EL (cell line): ENCODE measurements at regions not wholly inside any gene's neighbourhood (a gene's known extent, or its start where the extent isn't known, plus 50 kb on each side); places are given as distances from the start of the nearest gene placed in this dataset.
A peak's percentile ranks its signal among the peaks of the same experiment; 100 is the strongest.

Experiments
- DNase-seq: peaks from one replicate; pipeline ENCODE4 v3.0.0-alpha.2; 2016

DNA sequence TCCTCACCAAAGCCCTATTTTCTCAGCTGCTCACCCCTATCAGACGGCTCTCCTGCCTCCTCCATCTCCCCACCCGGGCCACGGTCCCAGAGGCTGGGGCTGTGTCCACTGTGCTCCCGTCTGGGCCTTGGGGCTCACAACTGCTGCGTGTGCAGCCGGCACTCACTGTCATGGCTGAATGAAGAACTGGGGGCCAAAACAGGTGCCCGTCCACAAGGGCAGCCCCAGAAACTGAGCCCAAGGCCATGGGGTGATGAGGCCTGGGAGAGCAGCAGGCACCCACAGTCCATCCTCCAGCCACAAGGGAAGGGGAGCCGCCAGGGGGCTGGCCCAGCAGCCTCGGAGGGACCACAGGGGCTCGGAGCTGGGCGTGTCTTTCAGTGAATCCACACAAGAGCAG lies 159.5 kb downstream of the DLL1 start:
- DNase-seq = no peak

DNA sequence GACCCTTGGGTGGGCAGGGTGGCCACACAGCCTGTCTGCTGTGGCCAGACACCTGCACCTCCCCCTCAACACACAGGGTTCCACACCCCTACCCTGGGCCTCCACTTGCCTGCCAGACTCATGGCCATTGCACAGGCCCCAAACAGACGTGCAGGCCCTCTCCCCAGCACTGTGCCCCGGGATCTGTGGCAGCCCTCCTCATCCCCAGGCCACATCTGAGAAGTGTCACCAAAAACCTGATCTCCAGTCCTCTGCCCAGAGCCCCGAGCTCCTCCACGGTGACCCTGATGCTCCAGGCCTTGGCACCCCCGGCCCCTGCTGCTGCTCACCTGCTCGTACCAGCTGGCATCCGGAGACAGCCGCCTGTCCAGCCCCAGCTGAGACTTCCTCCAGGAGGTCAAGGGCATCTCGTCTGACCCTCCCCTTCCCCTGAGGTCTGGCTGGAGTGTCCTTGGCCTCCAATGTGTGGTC lies 160.1 kb downstream of the DLL1 start:
- DNase-seq = no peak

DNA sequence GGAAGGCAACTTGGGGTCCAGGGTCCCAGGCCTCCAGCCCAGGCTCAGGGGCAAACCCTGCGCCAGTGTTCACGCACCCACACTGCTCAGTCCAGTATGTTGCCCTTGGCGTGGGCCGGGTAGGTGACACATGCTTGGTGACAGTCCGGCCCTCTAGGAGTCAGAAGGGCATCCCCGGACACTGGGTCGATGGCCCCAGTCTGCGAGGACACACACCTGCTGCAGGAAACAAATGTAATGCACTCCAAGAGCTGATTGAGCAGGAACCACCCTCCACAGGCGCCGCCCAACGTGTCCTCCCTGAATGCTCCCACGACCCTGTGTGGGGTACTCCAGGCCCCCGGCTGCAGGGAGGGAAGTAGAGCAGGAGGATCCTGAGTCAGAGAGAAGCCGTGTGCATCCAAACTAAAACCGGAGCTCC lies 160.7 kb downstream of the DLL1 start:
- no peak for DNase-seq

DNA sequence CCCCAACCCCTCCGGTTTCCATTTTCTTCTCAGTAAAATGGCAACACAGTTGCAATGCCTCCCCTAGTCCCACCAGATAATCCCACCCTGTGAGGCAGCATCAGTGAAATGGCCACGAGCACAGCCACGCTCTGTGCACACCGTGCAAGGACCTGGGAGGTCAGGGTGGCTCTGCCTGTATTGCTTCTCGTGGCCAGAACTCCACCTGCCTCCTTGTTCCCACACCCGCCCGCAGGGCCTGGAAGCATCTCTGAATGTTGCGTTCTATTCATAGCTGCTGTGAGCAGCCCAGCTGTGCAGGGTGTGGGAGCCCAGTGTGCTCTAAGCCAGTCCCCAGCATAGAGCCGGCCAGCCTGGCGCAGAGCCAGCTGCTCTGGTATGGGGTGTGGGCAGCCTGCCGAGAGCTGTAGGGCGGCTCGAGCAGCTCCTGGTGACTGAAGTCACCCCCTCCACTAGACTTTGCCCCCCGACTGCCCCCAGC lies 161.1 kb downstream of the DLL1 start:
- no peak for DNase-seq

DNA sequence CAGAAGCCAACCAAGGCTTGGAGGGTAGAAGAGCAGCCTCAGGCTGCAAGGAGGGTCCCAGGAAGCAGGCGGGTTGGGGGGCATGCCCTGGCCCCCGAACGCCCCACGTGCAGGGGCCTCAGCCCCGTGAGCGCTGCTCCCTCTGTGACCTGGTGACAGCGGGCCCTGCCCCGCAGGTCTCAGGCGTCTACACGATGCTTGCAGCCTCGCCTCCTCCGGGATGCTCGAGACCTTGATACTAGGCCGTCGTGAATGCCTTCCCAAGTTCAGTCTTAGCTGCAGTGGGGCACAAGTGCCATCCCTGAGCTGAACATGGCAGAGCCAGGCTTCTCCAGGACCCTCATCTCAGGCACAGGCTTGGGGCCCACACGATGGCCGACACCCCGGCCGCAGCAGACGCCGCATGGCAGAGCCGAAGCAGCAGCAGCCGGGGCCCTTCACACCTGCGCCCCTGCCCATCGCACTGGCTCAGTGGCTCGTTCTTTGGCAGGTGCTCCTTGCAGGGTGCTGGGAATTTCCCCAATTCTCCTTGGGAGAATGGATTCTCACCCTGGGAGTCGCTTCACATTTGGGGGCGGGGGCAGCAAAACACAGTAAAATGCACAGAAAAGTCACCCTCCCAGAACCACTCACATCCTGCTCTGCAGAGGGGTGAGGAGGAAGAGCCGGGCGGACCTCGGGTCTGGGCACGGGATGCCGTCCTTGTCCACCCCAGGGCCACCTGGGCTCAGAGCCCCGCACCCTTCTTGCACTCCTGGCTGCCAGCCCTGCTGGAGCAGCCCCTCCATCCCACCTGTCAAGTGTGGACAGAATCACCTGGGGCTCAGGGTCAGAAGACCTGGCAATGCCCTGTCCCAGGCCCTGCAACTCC lies 161.8 kb downstream of the DLL1 start:
- no peak for DNase-seq

DNA sequence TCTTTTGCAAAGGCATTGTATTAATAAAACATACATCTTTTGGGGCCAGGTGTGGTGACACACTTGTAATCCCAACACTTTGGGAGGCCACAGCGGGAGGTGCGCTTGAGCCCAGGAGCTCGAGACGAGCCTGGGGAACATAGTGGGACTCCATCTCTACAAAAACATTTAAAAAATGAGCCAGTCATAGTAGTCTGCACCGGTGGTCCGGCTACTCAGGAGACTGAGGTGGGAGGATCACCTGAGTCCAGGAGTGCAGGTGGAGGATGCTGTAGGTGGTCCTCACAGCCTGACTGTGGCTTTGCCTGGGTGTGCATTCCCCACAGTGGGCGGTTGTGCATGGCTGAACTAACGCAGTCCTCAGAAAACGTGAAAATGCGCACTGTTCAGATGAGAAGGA lies 162.5 kb downstream of the DLL1 start:
- DNase-seq = no peak

DNA sequence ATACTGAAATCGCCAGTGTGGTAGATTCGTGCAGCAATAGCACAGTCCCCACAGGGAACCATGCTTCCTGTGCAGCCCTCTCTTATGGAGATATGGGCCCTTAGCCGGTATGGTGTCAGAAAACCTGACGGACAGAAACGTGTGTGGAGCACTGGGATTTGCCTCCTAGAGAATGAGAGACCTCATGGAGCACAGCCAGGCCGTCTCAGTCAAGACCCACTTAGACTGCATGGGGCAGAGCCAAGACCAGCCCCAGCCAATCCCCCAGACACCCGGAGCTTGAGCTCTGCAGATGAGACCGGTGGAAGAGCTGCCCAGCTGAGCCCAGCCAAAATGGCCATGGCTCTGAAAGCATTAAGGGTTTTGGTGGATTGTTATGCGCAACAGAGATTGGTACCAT lies 163.7 kb downstream of the DLL1 start:
- no peak for DNase-seq

DNA sequence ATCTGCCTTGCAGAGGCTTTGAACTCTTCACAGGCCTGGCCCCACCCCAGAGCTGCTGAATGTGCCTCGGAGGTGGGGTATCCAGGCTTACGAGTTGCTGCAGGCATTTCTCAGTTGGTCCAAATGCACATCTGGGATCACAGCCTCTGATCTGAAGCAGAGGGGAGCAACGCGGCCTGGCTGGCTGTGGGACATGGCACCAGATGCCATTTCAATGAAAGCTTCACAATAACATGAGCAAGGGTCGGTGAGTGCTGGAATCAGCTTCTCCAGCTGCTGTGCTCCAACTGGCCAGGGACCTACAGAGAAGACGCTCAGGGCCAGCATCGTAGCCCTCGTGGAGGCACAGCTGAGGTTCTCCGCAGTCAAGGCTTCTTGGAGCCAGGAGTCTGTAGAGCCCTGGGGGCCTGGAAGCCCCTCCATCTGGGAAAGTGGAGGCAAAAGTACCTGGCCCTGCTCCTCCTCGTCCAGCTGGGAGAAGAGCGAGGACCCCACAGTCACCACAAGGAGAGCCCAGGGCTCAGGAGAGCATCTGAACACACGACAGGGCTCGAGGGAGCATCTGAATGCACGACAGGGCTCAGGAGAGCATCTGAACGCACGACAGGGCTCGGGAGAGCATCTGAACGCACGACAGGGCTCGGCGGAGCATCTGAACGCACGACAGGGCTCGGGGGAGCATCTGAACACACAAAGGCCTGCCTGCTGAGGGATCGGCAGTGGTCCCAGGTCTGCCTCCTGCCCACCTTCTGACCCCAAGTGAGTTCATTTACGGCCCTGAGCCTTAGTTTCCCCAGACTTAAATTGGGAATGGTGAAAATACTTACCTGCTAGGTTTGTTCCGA lies 165.2 kb downstream of the DLL1 start:
- DNase-seq = no peak

DNA sequence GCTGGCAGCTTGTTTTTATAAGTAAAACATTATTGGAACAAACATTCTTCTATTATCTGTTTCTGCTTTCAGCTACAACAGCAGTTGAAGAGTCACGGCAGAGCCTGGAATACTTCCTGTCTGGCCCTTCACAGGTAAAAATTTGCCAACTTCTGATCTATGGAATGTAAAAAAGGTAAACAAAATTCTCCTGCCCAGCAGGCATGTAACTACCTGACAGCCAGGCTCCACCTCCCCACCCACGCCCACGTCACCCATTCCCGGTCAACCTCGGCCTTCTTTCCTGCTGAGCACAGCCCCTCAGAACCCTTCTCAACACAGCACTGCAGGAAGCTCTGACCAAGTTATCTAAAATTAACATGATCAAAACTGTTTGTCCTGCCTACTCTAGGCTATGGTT lies 166.0 kb downstream of the DLL1 start:
- DNase-seq = no peak

DNA sequence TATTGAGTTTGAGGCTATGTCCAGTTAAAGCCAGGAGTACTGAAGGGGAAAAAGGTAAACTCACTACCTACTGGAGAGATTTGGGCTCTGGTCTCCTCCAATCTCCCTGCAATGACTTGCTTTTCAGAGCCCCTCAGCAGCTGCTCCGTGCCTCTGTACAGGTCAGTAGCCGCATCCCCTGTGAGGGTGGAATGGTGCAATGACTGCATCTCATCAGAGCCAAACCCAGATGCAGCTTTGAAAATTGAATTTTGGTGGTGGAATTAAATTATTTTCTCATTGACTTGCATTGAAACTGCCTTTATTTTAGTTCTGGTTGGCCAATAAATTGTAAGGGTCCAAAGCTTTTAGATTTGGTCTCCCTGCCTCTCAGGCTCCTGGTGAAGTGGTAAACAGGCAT lies 166.7 kb downstream of the DLL1 start:
- no peak for DNase-seq

DNA sequence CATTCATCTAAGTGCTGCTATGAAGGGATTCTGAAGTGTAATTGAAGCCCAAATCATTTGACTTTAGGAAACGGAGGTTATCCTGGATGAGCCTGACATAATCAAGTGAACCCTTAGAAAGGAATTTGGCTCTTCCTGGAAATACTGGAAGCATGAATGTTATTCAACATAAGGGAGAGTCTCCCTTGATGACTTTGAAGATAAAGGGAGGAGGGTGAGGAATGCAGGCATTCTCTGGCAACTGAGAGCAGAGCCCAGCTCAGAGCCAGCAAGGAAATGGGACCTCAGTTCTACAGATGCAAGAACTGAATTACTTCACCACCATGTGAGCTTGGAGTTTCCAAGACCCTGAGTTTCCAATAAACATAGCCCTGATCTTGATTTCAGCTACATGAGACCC lies 168.2 kb downstream of the DLL1 start:
- DNase-seq = peak; percentile 31

DNA sequence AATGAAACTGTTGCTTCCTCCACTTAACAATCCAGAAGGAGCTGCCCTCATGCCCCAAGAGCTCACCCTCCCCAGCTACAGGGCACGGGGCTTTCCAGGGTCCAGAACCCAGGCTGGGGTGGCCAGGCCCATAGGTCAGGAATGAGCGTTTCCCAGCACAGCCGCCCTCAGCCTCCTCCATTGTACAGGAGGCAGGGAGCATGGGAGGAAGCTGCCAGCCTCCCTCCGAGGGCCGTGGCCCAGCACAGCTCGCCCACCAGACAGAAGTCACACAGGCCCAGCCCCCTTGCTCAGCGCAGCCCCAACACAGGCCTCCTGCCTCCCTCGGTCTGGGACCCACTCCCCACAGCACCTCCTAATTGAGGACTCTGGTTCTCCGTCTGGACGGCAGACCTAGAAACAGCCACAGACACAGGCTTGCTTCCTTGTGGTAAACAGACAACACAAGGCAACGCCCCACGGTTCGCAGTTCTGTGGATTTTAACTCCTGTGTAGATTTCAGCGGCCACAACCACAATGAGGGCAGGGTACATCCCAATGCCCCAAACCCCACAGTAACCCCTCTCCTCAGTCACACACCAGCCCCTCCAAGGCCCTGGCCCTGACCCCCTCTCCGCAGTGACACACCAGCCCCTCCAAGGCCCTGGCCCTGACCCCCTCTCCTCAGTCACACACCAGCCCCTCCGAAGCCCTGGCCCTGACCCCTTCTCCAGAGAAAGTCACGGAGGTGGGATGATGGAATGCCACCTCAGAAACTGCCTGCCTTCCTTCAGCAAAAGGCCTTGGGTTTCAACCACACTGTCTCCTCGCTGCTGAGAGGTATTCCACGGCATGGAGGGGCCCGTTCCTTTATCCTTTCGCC lies 173.5 kb downstream of the DLL1 start:
- DNase-seq = no peak

DNA sequence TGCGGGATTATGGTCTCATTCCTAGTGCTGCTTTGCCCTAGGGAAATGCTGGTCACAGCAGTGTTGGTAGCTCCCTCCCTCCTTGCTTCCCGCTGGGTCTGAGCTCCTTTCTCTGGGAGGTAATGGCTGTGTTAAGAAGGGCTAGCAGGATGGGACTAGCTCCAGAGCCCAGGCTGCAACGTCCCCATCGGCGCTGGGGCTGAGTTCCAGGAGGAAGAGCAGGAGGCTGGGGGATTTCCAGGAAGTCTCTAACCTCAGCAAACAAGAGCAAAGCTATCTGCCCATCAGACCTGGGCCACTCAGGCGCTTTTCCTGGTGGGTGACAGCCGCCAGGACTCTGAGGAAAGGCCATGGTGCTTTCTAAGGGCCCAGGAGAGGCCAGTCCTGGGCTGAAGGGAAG lies 174.2 kb downstream of the DLL1 start:
- no peak for DNase-seq

DNA sequence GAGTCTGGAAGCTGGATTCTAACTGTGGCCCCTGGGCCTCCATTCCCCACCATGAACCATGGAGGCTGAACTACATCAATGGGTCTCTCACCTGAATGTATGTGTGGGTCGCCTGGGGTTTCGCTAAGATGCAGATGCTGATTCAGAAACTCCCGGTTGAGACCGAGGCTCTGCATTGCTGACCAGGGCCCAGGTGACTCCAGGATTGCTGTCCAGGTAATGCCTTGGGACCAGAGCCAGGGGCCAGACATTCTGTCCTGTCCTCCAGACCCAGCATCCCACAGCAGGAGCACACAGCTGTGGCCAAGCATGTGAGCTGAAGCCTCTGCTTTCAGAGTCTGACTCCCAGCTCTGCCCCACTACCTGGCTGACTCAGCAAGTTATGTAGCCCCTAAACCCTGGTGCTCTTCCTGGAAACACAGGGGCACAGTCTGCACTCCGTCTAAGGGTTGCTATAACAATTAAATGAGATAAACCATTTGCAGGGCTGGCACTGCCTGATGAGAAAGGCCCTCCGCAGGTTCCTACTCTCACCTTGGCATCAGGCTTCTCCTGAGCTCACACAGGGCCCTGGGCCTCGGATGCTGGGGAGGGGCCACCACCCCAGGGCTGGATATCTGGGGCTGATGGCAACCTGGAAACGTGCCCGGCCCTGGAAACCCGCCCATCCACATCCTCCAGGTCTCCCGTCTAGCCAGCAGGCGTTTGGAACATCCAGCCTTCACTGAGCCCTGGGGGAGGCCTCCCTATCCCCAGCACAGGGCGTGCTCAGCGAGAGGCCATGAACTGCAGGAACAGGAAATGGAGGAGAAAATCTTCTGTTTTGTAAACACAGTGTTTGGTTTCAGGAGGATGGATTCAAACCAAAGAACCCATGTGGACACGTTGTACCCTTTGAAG lies 175.7 kb downstream of the DLL1 start:
- DNase-seq = no peak

DNA sequence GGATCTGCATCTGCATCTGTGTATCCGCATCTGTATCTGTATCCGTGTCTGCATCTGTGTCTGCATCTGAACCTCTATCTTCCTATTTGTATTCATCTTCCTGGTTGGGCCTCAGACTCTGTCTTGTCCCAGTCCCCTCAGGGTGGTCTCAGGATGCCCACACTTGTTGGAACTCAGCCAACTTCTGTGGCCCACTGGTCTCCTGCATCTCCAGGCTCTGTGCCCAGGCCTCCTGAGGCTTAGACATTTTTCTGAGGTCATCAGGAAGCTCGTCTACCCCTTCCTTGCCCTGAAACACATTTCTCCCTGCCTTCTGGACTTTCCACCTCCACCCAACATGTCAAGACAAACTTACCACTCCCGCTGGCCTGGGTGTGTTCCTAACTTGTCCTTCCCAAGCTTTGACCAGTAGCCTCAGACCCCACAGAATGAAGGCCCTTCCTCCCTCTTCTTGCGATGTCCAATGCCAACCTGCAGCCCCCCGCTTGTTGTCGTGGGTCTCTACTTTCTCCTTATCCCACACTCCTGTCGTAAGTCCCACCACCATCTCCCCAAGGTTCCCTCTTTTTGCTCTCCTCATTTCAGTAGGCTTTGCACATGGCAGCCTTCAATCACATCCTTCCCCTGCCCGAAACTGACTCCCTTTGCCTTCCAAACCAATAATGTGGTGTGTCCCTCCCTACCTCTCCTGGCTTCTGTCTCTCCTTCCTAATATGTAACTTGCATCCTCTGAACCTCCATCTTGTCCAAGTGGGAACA lies 176.5 kb downstream of the DLL1 start:
- no peak for DNase-seq

DNA sequence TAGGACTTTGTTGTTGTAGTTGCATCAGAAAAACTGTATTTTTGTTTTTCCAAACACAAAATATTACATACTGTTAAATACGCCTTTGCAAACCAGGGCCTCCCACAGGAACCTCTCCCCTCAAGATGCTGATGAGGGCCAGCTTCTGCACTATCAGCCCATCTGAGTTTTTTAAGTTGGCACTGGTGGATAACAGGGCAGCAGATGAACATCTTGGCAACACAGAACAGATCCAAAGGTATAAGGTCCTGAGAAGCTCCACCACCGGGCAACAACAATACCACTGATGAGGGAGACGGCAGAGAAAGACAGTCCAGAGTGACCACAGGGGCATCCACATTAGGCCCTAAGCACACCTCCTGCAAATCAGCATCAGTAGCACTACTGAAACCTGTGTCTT lies 177.7 kb downstream of the DLL1 start:
- DNase-seq = no peak

DNA sequence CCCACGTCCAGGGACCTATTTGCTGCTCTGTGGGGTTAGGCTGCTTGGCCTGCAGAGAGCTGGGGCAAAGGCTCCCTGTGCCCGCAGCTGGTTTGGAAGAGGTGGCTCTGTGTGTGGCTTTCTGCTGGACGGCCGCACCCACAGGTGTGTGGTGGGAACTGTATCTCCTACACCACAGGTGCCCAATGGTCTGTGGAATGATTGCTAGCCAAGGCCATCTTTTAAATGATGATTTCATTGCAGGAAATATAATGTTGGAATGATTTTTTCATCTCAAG lies 178.4 kb downstream of the DLL1 start:
- DNase-seq = no peak

DNA sequence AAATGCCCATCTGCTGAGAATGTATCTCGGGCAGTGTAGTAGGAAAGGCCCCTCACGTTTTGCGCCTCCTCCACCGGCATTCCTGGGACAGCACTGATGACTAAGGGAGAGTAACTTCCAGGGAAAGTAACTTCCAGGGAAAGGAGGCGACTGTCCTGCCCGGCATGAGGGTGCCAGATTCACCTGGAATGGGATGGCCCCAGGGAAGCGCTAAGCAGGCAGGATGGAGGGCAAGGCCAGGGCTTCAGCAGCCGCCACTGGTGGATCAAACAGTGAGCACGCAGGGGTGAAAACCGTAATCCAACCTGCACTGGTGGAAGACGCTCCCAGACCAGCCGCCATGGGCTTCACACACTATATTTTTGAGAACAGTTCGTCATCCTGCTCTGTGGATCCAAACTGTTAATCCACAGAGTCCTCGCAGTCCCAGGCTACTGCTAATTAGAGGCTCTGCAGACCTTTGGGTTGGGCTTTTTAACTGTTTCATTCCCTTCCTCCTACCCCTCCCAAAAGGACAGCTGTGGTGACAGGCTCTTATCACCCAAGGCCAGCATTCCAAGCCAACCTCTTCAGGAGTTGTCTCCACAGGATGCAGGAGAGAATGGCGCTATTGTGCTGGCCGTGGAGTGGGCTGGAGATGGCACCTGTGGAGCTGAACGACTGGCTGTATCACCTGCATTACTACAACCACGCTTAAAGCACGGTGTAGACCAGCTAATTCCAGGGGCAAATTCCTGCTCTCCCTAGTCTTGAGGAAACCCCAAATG lies 178.9 kb downstream of the DLL1 start:
- DNase-seq = no peak

DNA sequence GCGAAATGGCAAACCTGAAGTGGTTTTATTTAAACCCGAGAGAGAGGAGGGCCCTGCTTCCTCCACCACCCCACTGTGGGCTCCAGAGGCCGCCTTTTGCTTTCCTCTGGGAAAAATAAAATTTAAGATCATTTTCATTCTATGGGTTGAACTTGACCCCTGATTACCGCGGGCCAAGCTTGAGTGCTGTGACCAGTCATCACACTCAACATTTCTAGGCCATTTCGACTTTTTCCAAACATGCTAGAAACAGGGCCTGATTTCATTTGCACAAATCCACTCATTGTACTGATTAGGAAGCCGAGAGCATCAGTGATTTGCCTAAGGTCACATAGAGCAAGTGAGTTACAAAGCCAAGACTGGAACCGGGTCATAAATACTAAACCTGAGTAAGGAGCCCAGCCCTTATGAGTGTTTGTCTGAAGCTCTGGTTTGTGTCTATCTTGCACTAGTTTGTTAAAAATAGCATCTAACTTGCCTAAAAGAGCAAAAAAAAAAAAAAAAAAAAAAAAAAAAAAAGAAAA lies 179.7 kb downstream of the DLL1 start:
- DNase-seq = no peak
